ENCODE measurements at regions not wholly inside any gene's neighbourhood (a gene's known extent, or its start where the extent isn't known, plus 50 kb on each side); places are given as distances from the start of the nearest gene placed in this dataset.

DNA sequence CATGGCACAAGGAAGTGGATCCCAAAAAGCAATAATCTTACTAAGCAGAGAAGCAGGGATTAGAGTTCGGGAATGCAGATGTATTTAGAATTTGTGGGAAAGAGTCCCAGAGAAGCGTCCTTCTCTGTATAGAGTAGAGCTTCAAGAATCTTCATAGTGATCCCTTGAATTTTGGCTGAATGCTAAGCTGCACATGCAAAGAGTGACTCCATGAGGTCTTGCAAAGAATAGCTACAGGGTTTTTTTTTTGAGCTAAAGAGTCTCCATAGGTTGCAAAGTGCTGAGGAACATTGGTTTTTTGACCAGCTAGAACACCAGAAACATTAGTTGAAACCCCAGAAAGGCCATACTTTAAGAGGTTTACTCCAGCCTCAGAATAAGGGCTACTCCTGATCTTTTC lies 206.7 kb downstream of the CTH start:
- DNase-seq (ENCODE audit: low read depth), result no peak

DNA sequence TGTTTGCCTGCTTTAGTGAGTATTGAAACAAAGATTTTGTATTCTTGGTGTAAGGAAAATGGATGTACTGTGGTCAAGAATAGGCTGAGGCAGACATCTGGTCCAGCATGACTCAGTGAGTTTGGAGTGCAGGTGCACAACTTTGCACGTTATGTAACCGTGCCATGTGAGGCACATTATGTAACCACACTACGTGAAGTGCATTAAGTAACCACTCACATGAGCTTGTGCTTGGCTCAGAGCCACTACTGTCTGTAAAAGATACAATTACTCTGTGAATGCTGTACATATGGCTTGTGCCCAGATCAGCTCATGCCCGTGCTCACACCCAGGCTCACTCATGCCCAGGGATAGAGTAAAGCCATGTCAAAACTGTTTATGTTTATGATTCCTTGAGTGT lies 216.8 kb downstream of the CTH start:
- TF ChIP-seq, protein P1, sequence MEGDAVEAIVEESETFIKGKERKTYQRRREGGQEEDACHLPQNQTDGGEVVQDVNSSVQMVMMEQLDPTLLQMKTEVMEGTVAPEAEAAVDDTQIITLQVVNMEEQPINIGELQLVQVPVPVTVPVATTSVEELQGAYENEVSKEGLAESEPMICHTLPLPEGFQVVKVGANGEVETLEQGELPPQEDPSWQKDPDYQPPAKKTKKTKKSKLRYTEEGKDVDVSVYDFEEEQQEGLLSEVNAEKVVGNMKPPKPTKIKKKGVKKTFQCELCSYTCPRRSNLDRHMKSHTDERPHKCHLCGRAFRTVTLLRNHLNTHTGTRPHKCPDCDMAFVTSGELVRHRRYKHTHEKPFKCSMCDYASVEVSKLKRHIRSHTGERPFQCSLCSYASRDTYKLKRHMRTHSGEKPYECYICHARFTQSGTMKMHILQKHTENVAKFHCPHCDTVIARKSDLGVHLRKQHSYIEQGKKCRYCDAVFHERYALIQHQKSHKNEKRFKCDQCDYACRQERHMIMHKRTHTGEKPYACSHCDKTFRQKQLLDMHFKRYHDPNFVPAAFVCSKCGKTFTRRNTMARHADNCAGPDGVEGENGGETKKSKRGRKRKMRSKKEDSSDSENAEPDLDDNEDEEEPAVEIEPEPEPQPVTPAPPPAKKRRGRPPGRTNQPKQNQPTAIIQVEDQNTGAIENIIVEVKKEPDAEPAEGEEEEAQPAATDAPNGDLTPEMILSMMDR (IDR thresholded peaks at IDR 0.05; ENCODE audit: insufficient read depth, low read length), result no peak
- peak; percentile 3 for DNase-seq (ENCODE audit: low read depth)

More for the DNA sequence above, 206.7 kb downstream of the CTH start:
- TF ChIP-seq, protein P1 (IDR thresholded peaks at IDR 0.05; ENCODE audit: insufficient read depth, low read length), result no peak
- no peak overlapping the region for H3K4me3 ChIP-seq (ENCODE audit: low read depth, low read length)

DNA sequence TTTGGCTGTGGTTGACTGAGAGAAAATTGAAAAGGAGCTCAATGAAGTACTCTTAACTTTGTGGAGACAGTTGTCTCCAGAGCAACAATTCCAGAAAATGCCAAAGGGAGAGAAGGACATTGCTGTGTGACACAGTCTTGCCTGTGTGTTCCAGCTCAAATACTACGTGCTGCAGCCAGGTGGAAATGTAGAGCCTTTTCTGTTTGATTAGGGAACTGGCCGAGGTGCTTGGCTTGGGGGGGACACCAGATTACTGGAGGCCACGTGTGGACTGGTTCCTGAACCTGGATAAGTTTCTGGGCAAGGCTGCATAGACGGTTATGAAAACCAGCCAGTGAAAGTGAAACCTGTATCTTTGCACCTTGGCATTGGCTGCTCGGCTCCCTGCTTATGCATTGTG lies 217.9 kb downstream of the CTH start:
- DNase-seq (ENCODE audit: low read depth), result no peak
- TF ChIP-seq, protein P1 (IDR thresholded peaks at IDR 0.05; ENCODE audit: insufficient read depth, low read length), result no peak
- no peak overlapping the region for H3K4me3 ChIP-seq (ENCODE audit: low read depth, low read length)

More for the DNA sequence above, 216.8 kb downstream of the CTH start:
- H3K4me3 ChIP-seq (ENCODE audit: low read depth, low read length), result no peak overlapping the region

DNA sequence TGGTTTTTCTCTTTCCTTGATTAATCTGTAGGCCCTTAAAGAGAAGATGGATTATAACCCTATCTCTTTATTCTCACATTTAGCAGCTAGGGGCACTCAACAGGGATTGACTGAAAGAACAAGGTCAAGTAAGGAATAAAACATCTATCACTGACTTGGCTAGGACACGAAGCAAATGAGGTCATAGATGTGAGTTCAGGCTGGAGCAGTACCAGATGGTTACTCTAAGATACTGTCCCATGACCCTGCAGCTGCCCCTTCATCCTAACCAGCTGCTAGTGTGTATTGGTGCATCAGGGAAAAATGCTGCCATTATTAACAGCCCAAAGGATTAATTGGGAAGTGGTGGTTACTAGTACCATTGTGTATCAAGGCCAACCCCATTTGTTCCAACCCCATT lies 221.9 kb downstream of the CTH start:
- H3K4me3 ChIP-seq (ENCODE audit: low read depth, low read length), result no peak overlapping the region
- no peak for DNase-seq (ENCODE audit: low read depth)
- TF ChIP-seq, protein P1 (IDR thresholded peaks at IDR 0.05; ENCODE audit: insufficient read depth, low read length), result no peak

DNA sequence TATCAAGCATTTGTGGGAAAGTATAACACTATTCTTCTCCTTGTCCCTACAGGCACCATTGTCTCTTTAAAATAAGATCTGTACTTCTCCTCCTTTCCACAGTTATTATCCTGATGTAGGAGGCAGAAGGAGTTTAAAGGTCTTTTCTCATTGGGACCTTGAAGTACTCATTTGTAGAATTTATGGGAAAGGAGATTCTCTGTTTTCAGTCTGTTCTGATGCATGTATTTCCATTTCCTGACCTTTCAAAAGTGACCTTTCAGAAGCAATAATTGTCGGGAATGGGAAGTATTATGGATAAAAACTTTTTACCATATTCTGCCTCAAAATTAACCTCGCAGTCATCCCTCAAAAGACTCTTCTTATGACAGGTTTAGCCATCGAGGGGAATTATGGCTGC lies 224.8 kb downstream of the CTH start:
- no peak overlapping the region for H3K4me3 ChIP-seq (ENCODE audit: low read depth, low read length)
- DNase-seq (ENCODE audit: low read depth), result no peak
- TF ChIP-seq, protein P1 (IDR thresholded peaks at IDR 0.05; ENCODE audit: insufficient read depth, low read length), result no peak

DNA sequence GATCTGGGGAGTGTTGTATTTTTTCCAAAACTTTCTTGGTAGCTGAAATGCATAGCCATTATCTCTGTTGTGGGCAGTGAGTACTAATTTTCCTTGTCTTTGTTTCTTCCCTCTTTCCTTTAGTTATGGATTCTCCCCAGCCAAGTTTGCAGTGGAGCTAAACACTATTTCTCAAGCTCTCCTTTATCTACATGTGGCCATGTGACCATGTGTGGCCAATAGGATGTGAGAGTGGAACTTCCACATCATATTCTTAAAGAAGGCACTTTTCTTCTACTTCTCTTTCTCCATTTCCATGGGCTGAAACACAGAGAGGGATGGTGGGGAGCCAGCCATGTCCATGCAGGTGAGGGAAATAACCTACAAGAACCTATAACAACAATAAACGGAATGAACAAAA lies 230.8 kb downstream of the CTH start:
- TF ChIP-seq, protein P1 (IDR thresholded peaks at IDR 0.05; ENCODE audit: insufficient read depth, low read length), result no peak
- DNase-seq (ENCODE audit: low read depth), result no peak

DNA sequence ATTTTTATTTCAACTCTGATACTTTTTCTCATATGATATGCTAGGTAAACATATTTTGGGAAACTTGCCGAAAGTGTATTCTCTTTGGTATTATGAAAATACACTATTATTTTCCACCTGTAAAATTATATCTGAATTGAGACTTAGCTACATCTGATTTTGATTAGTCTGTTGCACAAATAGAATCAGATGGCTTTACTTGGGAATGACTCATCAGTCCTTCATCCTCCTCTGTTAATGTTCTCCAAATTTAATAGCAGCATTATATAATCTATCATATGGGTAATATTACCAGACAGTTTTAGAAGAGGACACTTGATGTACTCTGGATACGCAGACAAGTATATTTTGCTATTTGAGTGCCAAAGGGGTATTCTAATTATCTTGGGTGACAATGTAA lies 245.3 kb downstream of the CTH start:
- TF ChIP-seq, protein P1 (IDR thresholded peaks at IDR 0.05; ENCODE audit: insufficient read depth, low read length), result no peak
- no peak overlapping the region for H3K4me3 ChIP-seq (ENCODE audit: low read depth, low read length)
- DNase-seq (ENCODE audit: low read depth), result peak; percentile 25

More for the DNA sequence above, 230.8 kb downstream of the CTH start:
- H3K4me3 ChIP-seq (ENCODE audit: low read depth, low read length), result no peak overlapping the region
